HG02610 (cell line): ENCODE measurements at regions not wholly inside any gene's neighbourhood (a gene's known extent, or its start where the extent isn't known, plus 50 kb on each side); places are given as distances from the start of the nearest gene placed in this dataset.
"Not testable (repeated sequence)": the region's sequence is repeated elsewhere in the genome, so short reads cannot be mapped to it uniquely, and the experiment has no call there.

Experiments used
- ATAC-seq: cut with Tn5 transposase; IDR thresholded peaks from one replicate; pipeline ENCODE4 v1.9.1; 2021; ENCODE audit warnings: mild to moderate bottlenecking, moderate library complexity; ENCODE audit not compliant: unreplicated experiment

DNA sequence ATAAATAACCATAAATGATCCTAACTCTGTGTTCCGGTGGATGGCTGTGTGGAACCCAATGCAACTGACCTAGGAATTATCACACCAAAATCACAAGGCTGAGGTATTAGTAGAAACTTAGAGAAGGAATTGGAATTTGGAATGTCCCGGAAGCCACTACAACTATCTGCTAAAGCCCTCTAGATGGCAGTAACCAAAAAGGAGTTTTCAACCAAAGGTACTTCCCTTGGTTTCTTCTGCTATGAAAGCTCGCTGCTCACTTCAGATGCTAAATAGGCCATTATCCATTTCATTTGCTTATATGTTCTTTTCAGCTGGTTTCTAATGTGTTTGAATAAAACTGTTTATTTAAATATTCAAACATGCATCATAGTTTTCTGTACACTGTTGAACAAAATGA, 1589.1 kb upstream of the SPRY2 start:
- no peak for ATAC-seq

DNA sequence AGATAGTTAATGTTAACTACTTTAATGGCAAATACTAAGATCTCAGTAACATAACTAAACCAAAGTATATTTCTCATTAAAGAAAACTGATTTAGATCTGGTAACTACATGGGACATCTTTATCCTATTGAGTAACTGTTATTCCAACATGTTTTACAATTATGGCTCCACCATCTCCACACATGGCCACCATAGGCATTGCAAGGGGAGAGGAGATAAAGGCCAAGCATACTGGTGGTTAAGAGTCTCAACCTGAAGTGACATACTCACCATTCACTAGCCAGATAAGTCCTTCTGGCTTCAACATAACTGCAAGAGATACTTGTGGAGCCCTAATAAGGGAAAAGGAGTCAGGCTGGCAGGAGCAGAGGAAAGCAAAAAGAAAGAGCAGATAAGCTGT, 1586.4 kb upstream of the SPRY2 start:
- ATAC-seq = no peak

DNA sequence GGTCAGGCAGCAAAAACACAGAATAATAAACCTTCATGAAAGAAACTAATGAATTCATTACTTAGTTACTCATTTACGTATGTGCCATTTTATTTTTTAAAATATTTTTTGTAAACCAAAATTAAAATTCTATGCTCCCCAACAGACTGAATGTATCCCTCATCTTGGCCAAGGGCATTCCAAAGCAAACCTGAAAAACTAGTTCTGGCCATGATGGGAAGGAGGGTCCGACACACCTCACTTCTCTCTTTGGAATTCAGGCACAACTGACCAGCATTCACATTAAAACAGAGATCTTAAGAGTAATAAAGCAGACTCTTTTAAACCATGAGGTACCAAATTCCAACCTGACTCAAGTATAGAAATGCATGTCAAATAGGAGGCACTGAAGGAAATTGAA, 1576.9 kb upstream of the SPRY2 start:
- no peak for ATAC-seq

DNA sequence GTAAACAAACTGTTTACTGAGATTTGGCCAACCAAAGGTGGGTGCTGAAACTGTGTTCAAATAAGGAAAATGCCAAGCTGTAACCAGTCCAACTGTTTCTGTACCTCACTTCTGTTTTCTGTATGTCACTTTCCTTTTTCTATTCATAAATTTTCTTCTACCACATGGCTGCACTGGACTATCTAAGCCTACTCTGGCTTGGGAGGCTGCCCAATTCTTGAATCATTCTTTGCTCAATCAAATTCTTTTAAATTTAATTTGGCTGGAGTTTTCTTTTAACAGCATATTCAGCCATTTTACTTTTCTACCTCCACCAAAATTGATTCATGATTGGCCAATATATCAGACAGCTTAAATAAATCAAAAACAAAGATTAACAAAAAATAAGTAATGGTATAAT, 1575.5 kb upstream of the SPRY2 start:
- no peak for ATAC-seq

DNA sequence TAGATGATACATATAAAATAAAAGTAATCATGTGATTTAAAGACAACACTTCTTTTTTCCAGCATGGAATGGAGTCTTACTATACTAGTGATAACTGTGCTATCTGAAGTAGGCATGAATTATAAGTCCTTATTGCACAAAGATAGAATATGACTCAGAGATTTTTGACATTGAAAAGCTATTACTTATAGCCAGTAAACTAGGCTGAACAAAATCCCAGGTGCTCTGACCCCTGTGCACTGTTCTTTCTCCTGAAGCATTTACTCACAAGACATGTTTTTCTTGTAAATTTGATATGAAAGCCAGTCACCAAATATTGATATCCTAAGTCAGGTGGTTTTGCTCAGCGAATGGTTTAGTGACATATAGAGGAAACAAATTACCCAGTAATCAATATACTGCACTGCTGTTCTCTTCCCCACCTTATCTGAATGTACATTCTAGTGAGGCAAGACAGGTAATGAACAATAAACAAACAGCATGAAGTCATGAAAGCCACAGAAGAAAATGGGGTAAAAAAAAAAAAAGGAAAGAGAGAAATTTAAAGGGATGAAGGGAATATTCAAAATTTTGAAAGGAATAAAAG, 1567.0 kb upstream of the SPRY2 start:
- ATAC-seq = no peak

DNA sequence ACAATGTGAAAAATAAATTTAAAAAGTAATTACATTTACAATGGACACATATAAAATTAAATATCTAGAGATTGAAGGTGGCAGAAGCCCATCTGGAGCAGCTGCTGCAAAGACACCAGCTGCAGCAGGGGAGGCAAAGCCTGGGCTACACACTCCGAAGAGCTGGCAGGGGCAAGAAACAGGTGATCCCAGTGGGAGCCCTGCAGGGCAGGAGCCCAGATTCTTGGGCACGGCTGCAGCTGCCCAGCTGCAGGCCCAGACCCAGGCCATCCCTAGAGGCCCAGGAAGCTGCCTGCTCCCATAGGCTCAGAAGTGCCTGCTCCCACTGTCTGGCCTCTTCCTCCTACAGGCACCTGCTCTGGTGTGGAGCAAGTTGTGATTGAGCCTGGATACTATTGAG, 1547.9 kb upstream of the SPRY2 start:
- no peak for ATAC-seq

DNA sequence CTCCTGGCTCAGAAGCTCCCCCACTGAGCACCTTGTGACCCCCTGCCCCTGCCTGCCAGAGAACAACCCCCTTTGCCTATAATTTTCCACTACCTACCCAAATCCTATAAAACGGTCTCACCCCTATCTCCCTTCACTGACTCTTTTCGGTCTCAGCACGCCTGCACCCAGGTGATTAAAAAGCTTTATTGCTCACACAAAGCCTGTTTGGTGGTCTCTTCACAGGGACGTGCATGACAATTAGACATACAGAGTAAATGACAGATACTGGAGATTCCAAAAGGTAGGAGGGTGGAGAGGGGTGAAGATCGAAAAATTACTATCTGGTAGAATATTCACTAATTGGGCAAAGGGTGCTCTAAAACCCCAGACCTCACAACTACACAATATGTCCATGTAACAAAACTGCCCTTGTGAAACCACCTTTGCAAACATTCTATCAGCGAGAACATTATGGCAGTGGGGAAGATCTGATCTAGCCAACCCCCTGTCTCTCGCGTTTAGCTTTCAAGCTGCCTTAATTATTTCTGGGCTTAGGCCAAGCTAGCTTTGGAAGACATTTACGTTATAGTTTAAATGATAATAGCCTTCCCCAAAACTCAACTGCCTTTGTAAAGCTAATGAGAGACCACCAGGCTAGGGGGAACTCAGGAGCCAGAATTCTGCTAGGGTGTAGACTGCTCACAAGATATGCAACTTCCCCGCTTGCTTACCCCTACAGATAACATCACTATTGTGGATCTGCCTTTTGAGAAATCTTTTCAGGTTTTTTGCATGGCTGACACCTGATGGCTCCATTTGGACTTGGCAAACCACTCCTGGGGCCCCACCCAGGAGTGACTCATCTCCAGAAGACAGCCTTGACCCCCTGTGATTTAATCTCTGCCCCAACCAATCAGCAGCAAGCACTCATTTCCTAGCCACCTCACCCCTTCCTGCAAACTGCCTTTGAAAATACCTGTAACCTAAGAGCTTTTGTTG, 1534.0 kb upstream of the SPRY2 start:
- no peak for ATAC-seq

DNA sequence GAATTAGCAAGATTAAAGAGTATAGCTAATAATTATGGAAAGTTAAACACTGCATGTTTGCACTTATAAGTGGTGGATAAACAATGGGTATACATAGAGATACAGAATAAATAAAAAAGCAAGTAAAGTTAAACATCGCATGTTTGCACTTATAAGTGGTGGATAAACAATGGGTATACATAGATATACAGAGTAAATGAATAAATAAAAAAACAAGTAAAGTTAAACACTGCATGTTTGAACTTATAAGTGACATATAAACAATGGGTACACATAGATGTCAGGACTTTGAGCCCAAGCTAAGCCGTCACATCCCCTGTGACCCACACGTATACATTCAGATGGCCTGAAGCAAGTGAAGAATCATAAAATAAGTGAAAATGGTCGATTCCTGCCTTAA, 1533.3 kb upstream of the SPRY2 start:
- ATAC-seq = no peak

DNA sequence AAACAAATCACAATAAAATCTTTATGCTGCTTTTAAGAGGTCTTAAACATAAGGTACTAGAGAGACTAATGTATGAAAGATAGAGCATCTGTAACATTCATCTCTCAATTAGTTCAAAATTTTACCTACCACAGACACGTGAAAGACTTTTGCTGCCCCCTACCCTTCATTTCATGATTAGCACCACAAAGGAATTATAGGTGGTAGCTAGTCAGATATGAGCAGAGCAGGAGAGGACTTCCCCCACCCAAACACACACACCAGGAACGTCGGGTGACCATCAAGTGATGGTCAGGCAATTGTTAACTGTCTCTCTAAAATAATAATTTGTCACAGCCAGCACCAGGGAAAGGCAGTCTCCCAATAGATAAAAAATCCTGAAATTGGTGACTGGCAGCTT, 1531.7 kb upstream of the SPRY2 start:
- peak; percentile 56 for ATAC-seq

DNA sequence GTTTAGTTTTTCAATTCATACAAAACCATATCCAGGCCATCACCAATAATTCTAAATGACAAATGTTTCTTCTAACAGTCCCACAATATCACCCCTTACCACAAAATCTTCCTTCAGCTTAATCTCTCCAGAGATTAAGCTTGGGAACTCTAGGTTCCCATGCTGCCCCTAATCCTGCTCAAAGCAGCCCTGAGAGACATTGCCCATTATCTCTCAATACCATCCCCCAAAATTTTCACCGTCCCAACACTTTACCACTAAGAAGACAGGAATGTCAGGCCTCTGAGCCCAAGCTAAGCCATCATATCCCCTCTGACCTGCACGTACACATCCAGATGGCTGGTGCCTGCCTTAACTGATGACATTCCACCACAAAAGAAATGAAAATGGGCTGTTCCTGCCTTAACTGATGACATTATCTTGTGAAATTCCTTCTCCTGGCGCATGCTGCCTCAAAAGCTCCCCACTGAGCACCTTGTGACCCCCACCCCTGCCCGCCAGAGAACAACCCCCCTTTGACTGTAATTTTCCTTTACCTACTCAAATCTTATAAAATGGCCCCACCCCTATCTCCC, 1530.9 kb upstream of the SPRY2 start:
- not testable (repeated sequence) for ATAC-seq

DNA sequence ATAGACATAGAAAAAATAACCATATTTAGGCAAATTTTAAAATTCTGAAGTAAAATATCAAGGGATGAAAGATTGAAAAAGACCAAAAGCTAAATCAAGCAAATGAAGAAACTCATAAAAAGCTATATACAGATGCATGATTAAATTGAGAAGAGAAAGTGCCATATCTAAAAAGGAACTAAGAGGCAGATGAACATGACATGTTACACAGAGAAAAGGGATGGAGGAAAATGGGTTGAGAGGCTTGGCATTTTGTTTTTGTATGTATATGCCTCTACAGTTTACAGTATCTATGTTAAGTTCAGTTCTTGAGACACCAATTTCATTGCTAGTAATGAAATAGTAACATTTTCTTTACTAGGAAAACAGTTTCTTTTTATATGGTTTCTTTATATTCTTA, 1507.4 kb upstream of the SPRY2 start:
- ATAC-seq = no peak

DNA sequence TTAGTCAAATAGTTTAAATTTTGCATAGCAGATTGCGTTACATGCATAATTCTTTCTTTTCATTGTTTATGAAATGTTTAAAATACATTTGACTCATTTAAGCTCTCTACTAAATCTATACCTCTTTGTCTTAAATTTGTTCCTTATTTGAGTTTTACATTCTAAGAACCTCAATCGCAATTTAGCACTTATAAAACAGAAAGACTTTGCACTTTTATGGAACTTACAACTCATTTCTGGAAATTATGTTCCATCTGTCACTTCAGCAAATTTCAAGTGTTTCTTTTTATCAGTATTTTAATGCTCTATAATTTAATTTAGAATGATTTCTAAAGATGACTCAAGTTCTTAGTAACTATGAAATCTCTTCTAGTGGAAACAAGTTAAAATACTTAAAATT, 1505.8 kb upstream of the SPRY2 start:
- no peak for ATAC-seq

DNA sequence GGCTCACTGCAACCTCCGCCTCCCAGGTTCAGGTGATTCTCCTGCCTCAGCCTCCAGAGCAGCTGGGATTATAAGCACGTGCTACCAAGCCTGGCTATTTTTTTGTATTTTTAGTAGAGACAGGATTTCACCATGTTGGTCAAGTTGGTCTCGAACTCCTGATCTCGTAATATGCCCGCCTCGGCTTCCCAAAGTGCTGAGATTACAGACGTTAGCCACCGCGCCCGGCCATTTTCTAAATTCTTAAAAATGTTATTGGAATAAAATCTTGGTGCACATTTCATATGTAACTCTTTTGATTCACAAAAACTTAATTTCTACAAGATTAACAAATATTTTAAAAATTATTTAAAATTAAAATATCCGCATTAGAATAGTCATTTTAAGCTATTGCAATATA, 1480.3 kb upstream of the SPRY2 start:
- ATAC-seq = no peak

DNA sequence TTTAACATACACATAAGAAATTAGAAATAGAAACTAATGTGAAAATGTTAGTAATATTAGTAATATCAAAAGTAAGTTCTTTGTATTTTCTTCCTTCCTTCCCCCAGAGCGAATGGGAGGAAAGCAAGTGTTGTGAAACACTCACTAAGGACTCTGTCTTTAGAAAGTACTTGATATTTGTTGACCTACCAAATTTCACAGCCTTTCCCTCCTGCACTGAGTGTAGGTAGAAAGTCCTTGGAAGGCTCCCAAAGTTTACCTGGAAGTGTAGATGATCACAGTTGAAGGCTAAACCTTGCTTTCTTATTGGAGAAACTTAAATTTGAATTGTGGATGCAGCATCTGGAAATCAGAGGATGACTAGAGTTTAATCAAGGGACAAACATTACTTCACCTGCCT, 1459.5 kb upstream of the SPRY2 start:
- ATAC-seq = no peak

DNA sequence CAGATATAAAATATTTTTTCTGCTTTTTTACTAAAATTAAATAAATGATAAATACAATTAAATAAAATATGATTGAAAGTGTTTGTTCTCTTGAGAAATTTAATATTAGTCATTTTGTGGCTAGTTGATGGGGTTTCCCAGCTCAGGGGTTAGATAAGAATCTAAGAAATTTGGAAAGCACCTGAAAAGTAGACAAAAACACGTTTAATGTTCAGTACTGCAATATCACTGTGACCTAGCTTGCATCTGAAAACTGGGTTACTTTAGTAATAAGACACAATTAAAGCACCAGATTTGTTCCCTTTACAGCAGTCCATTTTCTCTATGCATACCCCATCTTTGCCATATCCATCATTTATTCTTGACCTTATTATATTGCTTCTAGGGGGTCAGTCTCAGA, 1454.8 kb upstream of the SPRY2 start:
- no peak for ATAC-seq

DNA sequence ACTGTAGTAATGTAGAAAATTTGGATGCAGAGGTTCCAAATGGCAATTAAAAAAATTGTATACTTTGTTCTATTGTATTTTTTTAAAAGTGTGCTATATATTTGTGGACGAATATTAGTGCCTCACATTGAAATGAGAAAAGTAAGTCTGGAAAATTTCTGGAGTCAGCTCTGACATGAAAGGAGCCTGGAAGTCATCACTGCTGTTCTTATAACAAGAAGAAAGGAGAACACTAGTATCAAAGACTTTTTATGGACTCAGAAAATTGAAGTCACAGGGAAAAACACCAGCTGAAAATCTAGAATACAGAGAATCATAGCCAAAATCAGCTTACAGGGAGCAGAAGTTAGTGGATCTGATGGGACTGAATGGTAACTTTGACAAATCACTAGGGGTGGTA, 1450.7 kb upstream of the SPRY2 start:
- ATAC-seq = no peak

DNA sequence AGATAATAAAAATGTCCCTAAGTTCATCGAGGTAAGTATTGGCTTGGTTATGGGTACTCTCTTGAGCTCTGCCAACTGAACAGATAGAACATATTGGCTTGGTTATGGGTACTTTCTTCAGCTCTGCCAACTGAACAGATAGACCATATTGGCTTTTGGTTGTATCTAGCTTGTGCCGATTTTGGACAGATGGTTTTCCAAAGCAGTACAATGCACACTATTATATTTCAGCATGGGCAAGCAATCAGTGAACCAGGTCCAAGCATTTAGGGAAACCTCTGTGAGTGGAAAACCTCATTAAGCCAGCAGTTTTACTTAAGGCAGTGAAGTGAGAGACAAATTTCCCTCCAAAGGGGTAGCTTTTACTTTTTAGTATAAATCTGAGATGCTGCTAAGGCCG, 1440.5 kb upstream of the SPRY2 start:
- ATAC-seq = no peak

DNA sequence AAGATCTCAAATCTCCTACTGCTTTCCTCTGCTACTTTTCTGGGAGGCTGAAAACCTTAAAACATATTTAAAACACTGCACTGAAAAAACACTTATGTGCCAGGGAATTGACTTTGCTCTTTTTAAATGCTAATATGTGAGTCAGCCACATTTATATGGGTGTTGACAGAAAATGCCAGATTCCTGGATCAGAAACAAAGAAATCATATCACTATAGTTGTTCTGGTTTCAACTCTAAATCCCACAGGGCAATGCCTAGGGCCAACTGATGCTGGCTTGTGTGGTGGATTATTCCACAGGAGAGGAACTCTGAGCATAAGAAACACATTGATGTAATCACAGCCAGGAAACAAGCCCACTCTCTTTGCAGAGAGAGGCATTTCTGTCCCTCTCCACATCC, 1439.0 kb upstream of the SPRY2 start:
- ATAC-seq = no peak

DNA sequence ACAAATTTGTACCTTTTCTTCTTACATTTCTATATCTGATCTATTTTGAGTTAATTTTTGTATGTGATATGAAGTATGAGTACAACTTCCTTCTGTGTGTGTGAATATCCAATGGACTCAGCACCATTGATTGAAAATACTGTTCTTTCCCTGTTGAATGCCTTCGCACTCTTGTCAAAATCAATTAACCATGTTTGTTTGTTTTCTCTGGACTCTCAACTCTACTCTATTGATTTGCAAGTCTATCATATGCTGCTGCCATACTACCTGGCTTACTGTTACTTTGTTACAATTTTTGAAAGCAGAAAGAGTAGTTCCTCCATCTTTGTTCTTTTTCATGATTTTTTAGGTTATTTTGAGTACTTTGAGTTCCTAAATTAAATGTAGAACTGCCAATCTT, 1437.4 kb upstream of the SPRY2 start:
- no peak for ATAC-seq

DNA sequence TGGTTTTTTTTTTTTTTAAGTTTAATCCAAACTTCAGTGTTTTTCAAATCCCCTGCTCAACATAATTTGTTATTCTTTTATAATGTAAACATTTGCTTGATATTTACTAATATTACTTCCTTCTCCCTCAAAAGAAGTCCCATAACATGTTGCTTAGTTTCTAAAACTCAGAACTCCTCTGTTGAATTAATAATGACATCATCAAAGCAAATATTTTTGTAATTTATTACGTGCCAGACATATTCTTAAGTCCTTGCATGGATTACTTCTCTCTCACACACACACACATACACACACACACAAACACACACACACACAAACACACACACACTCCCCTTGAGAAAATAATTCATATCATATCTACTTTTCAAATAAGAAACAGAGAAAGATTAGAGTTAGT, 1432.3 kb upstream of the SPRY2 start:
- ATAC-seq = no peak

DNA sequence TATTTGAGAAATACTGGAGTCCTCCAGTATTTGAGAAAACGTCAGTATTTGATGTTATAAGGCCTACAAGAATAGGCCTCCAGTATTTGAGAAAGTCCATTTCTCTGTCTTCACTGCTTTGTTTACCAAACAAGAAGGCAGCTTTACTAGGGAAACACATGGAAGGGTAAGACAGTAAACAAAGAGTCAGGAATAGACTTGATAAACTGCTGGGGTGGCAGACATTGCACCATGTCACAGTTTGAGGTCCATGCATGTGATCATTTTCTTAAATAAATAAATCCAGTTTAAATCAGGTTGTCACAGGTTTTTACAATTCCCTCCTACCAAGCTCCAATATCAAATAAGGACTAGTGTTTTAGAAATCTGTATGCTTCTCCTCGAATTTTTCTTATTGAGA, 1431.0 kb upstream of the SPRY2 start:
- ATAC-seq = no peak

DNA sequence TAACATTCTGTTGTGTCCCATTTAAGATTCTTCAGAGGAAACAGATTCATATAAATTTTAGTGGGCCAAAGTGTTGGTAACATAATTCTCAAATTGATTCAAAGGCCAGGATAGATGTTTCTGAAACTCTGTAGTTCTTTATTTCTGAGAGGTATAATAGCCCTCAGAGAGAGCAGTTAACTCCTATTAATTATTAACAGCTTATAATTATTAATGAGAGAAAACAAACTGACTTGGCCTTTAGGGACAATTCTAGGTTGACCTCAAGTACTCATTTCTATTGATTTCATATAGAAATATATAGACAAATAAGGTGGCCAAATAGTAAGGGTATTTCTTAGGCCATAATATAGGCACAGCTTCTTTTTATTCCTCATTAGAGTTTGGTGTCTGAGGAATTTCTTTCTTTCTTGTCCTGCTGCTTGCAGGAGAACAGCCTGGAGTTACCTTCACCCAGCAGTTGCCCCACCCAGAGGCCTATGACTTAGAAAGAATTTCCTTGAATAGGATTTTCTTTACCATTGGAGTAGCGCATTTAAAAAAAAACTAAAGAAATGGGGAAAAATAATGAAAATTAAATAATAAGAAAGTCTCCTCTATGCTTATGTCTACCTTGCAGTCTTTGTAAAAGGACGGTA, 1430.1 kb upstream of the SPRY2 start:
- no peak for ATAC-seq
